ENCODE measurements at regions not wholly inside any gene's neighbourhood (a gene's known extent, or its start where the extent isn't known, plus 50 kb on each side); places are given as distances from the start of the nearest gene placed in this dataset.

DNA sequence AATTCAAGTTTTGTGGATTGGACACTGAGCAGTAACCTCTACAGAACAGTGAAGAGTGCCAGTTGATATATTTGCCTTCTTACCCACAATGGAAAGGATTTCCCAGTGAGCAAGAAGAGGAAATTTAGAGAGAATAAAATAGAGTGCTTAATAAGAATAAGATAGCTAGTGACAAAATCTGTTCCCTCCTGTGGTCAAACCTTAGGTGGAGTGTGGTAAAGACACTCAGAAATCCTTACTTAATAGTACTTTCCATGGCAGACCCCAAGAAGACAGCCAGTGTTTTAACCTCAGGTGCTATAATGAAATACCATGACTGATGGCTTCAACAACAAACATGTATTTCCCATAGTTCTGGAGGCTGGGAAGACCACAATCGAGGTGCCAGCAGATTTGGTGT lies 108.4 kb upstream of the TNFAIP3 start:
- no peaks in the 10 kb centered on the region for H3K9me3 ChIP-seq (ENCODE audit: control insufficient read depth, low read length)
- no peak overlapping the region for H3K4me3 ChIP-seq (ENCODE audit: extremely low read depth, insufficient read depth, low read length, poor library complexity, severe bottlenecking)
- H3K4me1 ChIP-seq (ENCODE audit: control insufficient read depth, insufficient read depth, low read length, poor library complexity, severe bottlenecking) = peaks cover 7% of the 10 kb centered on the region
- no peak overlapping the region for H3K27ac ChIP-seq (ENCODE audit: low read depth, low read length, severe bottlenecking)
- no peaks in the 10 kb centered on the region for H3K36me3 ChIP-seq (ENCODE audit: control insufficient read depth, insufficient read depth, low read length)
- 100% methylated on average over 1 of the region's 1 CpG; no CpG with 5 or more reads in 1 of the 2 experiments for WGBS, 2 experiments (ENCODE audit: insufficient coverage in 2 of 2)

DNA sequence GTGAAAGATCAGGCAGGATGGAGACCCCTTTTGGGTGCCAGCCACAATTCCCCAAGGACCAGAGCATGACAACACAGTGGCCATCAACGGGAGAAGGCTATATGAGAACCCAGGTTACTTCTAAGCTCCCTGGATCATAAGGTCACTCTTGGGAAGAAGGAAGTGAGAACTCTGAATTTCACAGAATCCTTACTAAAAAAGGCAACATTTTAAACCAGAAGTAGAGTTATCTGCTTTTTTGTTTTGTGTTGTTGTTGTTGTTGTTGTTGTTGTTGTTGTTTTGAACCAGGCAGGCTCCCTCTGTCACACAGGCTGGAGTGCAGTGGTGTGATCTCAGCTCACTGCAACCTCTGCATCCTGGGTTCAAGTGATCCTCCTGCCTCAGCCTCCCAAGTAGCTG lies 107.4 kb upstream of the TNFAIP3 start:
- Histone ChIP-seq H3K4me1 (ENCODE audit: control insufficient read depth, insufficient read depth, low read length, poor library complexity, severe bottlenecking) (peaks cover 7% of the 10 kb centered on the region), H3K9me3 (ENCODE audit: control insufficient read depth, low read length) (no peaks in the 10 kb centered on the region), H3K4me3 (ENCODE audit: extremely low read depth, insufficient read depth, low read length, poor library complexity, severe bottlenecking) (no peak overlapping the region), H3K27ac (ENCODE audit: low read depth, low read length, severe bottlenecking) (no peak overlapping the region), H3K36me3 (ENCODE audit: control insufficient read depth, insufficient read depth, low read length) (no peaks in the 10 kb centered on the region)
- WGBS, 2 experiments (ENCODE audit: insufficient coverage in 2 of 2) = 100% methylated on average over 1 of the region's 1 CpG; no CpG with 5 or more reads in 1 of the 2 experiments

DNA sequence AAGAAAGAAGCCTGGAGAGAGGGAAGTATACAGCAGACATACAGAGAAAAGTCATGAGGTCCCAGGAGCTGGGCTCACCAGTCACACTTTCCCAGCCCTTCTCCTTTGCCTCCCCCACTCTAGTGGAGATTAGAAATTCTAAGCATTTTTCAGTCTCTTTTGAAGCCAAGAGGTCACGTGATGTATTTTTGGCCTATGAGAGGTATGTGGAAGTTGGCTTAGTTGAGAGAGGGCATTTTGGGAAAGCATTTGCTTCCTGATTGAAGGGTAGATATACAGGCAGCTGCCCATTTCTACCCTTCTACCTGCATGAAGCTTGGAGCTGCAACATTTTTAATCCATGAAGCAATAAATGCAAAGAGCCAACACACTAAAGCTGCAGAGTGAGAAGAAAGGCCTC lies 106.0 kb upstream of the TNFAIP3 start:
- peaks cover 7% of the 10 kb centered on the region for H3K4me1 ChIP-seq (ENCODE audit: control insufficient read depth, insufficient read depth, low read length, poor library complexity, severe bottlenecking)
- H3K9me3 ChIP-seq (ENCODE audit: control insufficient read depth, low read length) = no peaks in the 10 kb centered on the region
- H3K36me3 ChIP-seq (ENCODE audit: control insufficient read depth, insufficient read depth, low read length) = no peaks in the 10 kb centered on the region
- no peak overlapping the region for H3K27ac ChIP-seq (ENCODE audit: low read depth, low read length, severe bottlenecking)
- WGBS, 2 experiments (ENCODE audit: insufficient coverage in 2 of 2) = 83% methylated on average over 1 of the region's 1 CpG; no CpG with 5 or more reads in 1 of the 2 experiments
- H3K4me3 ChIP-seq (ENCODE audit: extremely low read depth, insufficient read depth, low read length, poor library complexity, severe bottlenecking) = no peak overlapping the region

DNA sequence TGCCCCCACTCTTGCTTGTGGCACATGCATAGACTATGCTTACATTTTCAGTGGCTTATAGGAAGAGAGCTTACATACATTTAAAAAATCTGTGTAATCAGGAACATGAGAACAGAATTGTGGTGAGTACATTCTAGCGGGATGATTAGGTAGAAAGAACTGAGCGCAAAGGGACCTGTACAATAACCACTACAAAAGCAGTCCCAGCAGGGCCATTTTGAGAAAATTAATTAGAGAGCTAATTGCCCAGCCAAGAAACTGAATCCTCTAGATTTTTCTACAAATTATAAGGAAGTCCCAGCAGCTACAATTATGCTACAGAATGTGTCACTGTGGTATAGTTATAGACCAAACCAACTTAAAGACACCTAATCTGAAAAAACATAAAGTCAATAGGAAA lies 105.6 kb upstream of the TNFAIP3 start:
- H3K4me3 ChIP-seq (ENCODE audit: extremely low read depth, insufficient read depth, low read length, poor library complexity, severe bottlenecking) = no peak overlapping the region
- no peaks in the 10 kb centered on the region for H3K9me3 ChIP-seq (ENCODE audit: control insufficient read depth, low read length)
- no peaks in the 10 kb centered on the region for H3K36me3 ChIP-seq (ENCODE audit: control insufficient read depth, insufficient read depth, low read length)
- peaks cover 7% of the 10 kb centered on the region for H3K4me1 ChIP-seq (ENCODE audit: control insufficient read depth, insufficient read depth, low read length, poor library complexity, severe bottlenecking)
- H3K27ac ChIP-seq (ENCODE audit: low read depth, low read length, severe bottlenecking) = no peak overlapping the region
- 100% methylated on average over 1 of the region's 2 CpGs; no CpG with 5 or more reads in 1 of the 2 experiments for WGBS, 2 experiments (ENCODE audit: insufficient coverage in 2 of 2)

DNA sequence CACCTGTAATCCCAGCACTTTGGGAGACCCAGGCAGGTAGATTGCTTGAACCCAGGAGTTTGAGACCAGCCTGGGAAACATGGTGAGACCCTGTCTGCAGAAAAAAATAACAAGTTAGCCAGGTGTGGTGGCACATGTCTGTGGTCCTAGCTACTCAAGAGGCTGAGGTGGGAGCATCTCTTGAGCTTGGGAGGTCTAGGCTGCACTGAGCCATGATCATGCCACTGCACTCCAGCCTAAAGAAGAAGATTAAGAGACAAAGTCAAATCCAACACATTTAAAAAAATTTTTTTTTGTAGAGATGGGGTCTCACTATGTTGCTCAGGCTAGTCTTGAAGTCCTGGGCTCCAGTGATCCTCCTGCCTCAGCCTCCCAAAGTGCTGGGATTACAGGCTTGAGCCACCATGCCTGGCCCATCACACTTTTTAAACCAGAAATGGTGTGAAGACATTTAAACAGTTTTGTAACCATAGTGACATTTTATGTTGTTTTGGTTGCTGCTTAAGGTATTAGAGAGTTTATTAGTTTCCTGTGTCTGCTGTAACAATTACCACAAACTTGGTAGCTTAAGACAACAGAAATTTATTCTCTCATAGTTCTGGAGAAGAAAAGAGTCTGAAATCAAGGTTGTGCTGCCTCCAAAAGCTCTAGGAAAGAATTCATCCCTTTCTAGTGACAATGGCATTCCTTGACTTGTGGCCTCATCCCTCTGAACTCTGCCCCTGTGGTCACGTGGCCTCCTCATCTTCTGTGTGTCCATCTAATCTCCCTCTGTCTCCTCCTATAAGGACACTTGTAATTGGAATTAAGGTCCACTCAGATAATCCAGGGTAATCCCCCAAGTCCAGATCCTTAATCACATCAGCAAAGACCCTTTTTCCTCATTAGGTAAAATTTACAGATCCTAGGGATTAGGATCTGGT lies 104.6 kb upstream of the TNFAIP3 start:
- H3K4me1 ChIP-seq (ENCODE audit: control insufficient read depth, insufficient read depth, low read length, poor library complexity, severe bottlenecking) = peaks cover 13% of the 10 kb centered on the region
- WGBS, 2 experiments (ENCODE audit: insufficient coverage in 2 of 2) = 100% methylated on average over 1 of the region's 1 CpG

DNA sequence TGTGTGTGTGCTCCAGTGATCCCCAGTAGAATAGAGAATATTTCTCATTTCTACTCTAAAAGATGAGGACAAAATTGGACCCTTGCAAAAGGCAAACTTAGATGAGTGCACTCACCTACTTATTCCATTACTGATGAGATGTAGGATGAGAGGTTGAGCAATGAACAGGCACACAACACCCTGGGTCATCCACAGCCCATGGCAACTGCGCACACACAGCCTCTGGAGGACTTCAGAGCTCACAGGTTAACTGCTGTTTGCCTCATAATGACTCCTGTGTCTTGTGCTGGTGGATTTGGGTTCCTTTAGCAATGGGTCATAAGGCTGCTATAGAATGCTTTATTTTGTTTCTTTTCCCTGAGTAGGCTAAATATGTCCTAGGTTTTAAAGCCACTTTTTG lies 103.6 kb upstream of the TNFAIP3 start:
- no peak overlapping the region for H3K27ac ChIP-seq (ENCODE audit: low read depth, low read length, severe bottlenecking)
- H3K9me3 ChIP-seq (ENCODE audit: control insufficient read depth, low read length) = no peaks in the 10 kb centered on the region
- H3K4me3 ChIP-seq (ENCODE audit: extremely low read depth, insufficient read depth, low read length, poor library complexity, severe bottlenecking) = no peak overlapping the region
- H3K36me3 ChIP-seq (ENCODE audit: control insufficient read depth, insufficient read depth, low read length) = no peaks in the 10 kb centered on the region
- WGBS, 2 experiments (ENCODE audit: insufficient coverage in 2 of 2) = 91 to 100% methylated on average over 1 of the region's 1 CpG
- H3K4me1 ChIP-seq (ENCODE audit: control insufficient read depth, insufficient read depth, low read length, poor library complexity, severe bottlenecking) = peaks cover 18% of the 10 kb centered on the region

More for the DNA sequence above, 104.6 kb upstream of the TNFAIP3 start:
- H3K4me3 ChIP-seq (ENCODE audit: extremely low read depth, insufficient read depth, low read length, poor library complexity, severe bottlenecking) = no peak overlapping the region
- no peaks in the 10 kb centered on the region for H3K9me3 ChIP-seq (ENCODE audit: control insufficient read depth, low read length)
- no peaks in the 10 kb centered on the region for H3K36me3 ChIP-seq (ENCODE audit: control insufficient read depth, insufficient read depth, low read length)
- H3K27ac ChIP-seq (ENCODE audit: low read depth, low read length, severe bottlenecking) = no peak overlapping the region

DNA sequence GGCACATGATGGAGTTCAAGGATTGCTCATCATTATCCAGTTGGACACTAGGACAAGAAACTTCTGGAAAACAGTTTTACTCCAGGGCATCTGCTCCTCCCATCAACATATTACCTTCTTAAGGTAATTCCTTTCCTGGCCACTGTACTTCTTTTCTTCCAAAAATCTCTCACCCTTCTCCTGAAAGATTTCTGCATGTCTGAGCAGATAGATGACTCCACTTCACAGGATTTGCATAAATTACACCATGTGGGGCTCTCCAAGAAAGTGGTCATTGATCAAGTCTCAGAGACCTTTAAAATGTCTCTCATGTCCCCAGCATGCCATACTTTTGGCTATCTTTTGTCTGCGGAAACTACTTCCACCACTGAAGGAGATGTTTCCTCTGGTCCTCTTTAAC lies 103.2 kb upstream of the TNFAIP3 start:
- WGBS, 2 experiments (ENCODE audit: insufficient coverage in 2 of 2) = 100% methylated on average over 1 of the region's 1 CpG
- no peaks in the 10 kb centered on the region for H3K36me3 ChIP-seq (ENCODE audit: control insufficient read depth, insufficient read depth, low read length)
- H3K9me3 ChIP-seq (ENCODE audit: control insufficient read depth, low read length) = no peaks in the 10 kb centered on the region
- H3K27ac ChIP-seq (ENCODE audit: low read depth, low read length, severe bottlenecking) = no peak overlapping the region
- H3K4me1 ChIP-seq (ENCODE audit: control insufficient read depth, insufficient read depth, low read length, poor library complexity, severe bottlenecking) = peaks cover 18% of the 10 kb centered on the region
- no peak overlapping the region for H3K4me3 ChIP-seq (ENCODE audit: extremely low read depth, insufficient read depth, low read length, poor library complexity, severe bottlenecking)

DNA sequence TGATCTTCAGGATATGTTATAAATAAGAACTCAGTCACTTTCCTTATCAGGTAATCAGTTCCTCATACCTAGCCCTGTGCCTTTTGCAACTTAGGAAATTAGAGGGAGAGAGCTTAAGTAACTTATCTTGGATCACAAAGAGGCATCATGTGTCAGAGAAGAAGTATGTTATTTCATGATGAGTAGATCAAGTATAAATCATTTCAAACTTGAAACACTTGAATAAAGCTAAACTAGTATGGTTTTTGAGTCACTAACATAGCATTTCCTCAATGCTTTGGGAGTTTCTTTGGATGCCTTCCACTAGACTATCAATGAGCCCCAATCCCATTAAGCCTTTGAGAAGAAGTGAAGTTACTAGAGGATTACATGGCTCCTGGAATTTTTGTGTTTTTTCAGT lies 102.6 kb upstream of the TNFAIP3 start:
- H3K9me3 ChIP-seq (ENCODE audit: control insufficient read depth, low read length) = no peaks in the 10 kb centered on the region
- H3K4me1 ChIP-seq (ENCODE audit: control insufficient read depth, insufficient read depth, low read length, poor library complexity, severe bottlenecking) = peaks cover 18% of the 10 kb centered on the region
- no peak overlapping the region for H3K27ac ChIP-seq (ENCODE audit: low read depth, low read length, severe bottlenecking)
- H3K4me3 ChIP-seq (ENCODE audit: extremely low read depth, insufficient read depth, low read length, poor library complexity, severe bottlenecking) = no peak overlapping the region
- H3K36me3 ChIP-seq (ENCODE audit: control insufficient read depth, insufficient read depth, low read length) = no peaks in the 10 kb centered on the region

DNA sequence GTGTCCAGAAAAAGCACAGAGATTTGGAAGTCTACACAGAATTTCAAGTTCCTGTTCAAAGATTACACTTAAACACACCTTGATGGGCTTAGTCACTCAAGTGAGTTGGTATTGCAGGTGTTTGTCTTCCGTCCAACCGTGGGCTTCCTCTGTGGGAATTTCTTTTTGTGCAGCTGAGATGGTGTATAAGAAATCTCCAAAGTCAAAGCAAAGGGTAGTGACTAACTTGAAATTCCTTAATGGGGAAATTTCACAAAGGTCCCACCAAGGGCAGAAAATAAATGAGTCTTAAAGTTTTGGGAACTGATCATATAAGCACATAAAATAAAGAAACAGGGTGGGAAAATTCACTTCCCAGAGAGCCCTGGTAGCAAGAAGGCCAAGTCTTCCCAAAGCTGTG lies 102.0 kb upstream of the TNFAIP3 start:
- Histone ChIP-seq H3K4me1 (ENCODE audit: control insufficient read depth, insufficient read depth, low read length, poor library complexity, severe bottlenecking) (peaks cover 18% of the 10 kb centered on the region), H3K36me3 (ENCODE audit: control insufficient read depth, insufficient read depth, low read length) (no peaks in the 10 kb centered on the region), H3K27ac (ENCODE audit: low read depth, low read length, severe bottlenecking) (no peak overlapping the region), H3K9me3 (ENCODE audit: control insufficient read depth, low read length) (no peaks in the 10 kb centered on the region), H3K4me3 (ENCODE audit: extremely low read depth, insufficient read depth, low read length, poor library complexity, severe bottlenecking) (no peak overlapping the region)
- WGBS, 2 experiments (ENCODE audit: insufficient coverage in 2 of 2) = 92 to 100% methylated on average over 2 of the region's 2 CpGs

DNA sequence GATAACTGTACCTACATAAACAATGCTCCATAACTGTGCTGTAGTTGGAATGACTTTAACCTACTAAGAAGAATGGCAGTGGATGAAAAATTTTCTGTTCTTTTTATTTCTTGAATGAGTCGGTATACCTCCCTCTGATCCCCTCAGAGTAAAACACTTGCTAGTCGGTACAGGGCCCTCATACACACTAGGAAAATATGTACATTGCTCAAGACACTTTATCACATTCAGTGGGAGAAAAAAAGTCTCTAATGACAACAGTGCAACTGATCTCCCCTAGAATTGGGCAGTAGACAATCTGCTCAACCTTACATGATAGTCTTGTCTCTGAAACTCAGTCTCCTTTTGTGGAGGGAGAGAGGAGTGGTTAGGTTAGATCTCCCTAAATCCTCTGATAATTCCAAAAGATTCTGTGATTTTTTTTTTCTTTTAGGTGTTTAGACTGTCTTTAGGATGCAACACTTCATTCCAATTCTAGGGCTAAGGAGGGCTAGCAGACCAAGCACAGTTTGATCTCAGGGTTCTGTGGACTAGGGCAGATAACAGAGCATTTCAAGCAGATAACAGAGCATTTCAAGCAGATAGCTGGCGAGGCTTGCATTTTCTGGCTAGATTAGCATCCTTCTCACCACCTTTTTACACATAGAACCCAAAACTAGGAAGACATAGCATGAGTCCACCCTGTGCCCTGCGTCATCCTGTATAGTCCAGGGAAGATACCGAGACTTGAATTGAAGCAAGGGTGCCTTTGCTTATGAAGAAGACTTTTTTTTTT lies 100.3 kb upstream of the TNFAIP3 start:
- peaks cover 12% of the 10 kb centered on the region for H3K4me1 ChIP-seq (ENCODE audit: control insufficient read depth, insufficient read depth, low read length, poor library complexity, severe bottlenecking)
- 80 to 93% methylated on average over 1 to 4 of the region's 5 CpGs for WGBS, 2 experiments (ENCODE audit: insufficient coverage in 2 of 2)
- H3K9me3 ChIP-seq (ENCODE audit: control insufficient read depth, low read length) = no peaks in the 10 kb centered on the region
- no peak overlapping the region for H3K27ac ChIP-seq (ENCODE audit: low read depth, low read length, severe bottlenecking)
- no peaks in the 10 kb centered on the region for H3K36me3 ChIP-seq (ENCODE audit: control insufficient read depth, insufficient read depth, low read length)
- no peak overlapping the region for H3K4me3 ChIP-seq (ENCODE audit: extremely low read depth, insufficient read depth, low read length, poor library complexity, severe bottlenecking)
